NB4 (cell line): ENCODE measurements at regions not wholly inside any gene's neighbourhood (a gene's known extent, or its start where the extent isn't known, plus 50 kb on each side); places are given as distances from the start of the nearest gene placed in this dataset.
"Not testable (repeated sequence)": the region's sequence is repeated elsewhere in the genome, so short reads cannot be mapped to it uniquely, and the experiment has no call there.

Experiments used
- MYC ChIP-seq: IDR thresholded peaks from 2 replicates; pipeline ENCODE4 v1.6.1; 2011; ENCODE audit warnings: low read depth, low read length
- POLR2A ChIP-seq: IDR thresholded peaks from 2 replicates; pipeline ENCODE4 v1.6.1; 2011; ENCODE audit warnings: mild to moderate bottlenecking; ENCODE audit not compliant: insufficient read length; ENCODE audit errors: extremely low read depth
- TF ChIP-seq, protein P1 (sequence below): IDR thresholded peaks from one replicate; pipeline ENCODE4 v1.5.1; 2012; ENCODE audit warnings: low read depth, low read length

DNA sequence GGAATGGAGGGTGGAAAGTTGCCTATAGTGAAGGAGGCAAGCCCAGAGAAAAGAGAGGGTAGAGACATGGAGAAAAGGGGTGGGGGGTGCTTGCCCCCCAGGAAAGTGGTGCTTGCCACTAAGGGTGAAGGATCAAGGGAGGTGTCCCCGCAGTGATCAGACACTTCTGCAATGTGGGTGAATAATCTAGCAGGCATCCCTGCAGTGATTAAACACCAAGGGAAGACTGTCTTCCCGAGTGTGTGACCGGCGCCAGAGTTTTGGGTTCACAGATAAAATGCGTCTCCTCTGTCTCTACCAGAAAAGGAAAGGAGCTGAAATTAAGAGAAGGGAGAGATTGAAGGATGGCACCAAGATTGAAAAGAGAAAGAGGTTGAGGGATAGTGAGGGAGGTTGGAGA, 1076.9 kb downstream of the DNAJB9 start:
- TF ChIP-seq, protein P1, sequence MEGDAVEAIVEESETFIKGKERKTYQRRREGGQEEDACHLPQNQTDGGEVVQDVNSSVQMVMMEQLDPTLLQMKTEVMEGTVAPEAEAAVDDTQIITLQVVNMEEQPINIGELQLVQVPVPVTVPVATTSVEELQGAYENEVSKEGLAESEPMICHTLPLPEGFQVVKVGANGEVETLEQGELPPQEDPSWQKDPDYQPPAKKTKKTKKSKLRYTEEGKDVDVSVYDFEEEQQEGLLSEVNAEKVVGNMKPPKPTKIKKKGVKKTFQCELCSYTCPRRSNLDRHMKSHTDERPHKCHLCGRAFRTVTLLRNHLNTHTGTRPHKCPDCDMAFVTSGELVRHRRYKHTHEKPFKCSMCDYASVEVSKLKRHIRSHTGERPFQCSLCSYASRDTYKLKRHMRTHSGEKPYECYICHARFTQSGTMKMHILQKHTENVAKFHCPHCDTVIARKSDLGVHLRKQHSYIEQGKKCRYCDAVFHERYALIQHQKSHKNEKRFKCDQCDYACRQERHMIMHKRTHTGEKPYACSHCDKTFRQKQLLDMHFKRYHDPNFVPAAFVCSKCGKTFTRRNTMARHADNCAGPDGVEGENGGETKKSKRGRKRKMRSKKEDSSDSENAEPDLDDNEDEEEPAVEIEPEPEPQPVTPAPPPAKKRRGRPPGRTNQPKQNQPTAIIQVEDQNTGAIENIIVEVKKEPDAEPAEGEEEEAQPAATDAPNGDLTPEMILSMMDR: not testable (repeated sequence)
- not testable (repeated sequence) for TF ChIP-seq MYC, POLR2A
